LNCAP (cell line): ENCODE measurements at regions not wholly inside any gene's neighbourhood (a gene's known extent, or its start where the extent isn't known, plus 50 kb on each side); places are given as distances from the start of the nearest gene placed in this dataset.

Source experiments
- TF ChIP-seq, protein P1 (sequence below): fragments of 450-650 bp; IDR thresholded peaks from 2 replicates; pipeline ENCODE4 v1.5.1; 2017; ENCODE audit warnings: mild to moderate bottlenecking

DNA sequence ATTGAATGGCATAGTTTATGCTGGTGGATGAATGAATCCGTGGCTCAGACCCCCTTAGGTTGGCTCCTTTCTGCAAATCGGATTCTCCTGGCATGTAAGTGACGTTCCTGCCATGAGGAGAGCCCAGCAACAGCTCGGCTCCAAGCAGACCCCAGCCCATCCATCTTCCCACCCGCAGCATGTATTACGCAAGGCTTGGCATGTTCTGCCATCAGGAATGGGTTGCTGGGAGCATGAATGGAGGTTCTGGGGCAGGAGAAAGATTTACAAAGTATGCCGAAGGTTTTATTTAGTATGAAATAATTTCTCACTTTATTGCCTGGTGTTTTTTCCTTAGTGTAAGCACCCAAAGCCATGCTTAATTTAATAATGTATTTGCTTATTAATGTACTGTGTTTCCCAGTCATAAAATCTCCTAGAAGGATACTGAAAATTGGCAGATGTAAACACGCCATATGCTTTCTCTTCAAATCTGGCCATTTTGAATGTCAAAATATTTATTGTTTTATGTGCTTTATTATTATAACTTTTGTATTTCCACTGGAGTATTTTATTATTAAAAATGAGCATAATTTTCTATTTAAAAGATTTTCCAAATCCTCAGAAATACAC is 128.5 kb downstream of the ACKR3 start:
- TF ChIP-seq, protein P1, sequence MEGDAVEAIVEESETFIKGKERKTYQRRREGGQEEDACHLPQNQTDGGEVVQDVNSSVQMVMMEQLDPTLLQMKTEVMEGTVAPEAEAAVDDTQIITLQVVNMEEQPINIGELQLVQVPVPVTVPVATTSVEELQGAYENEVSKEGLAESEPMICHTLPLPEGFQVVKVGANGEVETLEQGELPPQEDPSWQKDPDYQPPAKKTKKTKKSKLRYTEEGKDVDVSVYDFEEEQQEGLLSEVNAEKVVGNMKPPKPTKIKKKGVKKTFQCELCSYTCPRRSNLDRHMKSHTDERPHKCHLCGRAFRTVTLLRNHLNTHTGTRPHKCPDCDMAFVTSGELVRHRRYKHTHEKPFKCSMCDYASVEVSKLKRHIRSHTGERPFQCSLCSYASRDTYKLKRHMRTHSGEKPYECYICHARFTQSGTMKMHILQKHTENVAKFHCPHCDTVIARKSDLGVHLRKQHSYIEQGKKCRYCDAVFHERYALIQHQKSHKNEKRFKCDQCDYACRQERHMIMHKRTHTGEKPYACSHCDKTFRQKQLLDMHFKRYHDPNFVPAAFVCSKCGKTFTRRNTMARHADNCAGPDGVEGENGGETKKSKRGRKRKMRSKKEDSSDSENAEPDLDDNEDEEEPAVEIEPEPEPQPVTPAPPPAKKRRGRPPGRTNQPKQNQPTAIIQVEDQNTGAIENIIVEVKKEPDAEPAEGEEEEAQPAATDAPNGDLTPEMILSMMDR: no peak

DNA sequence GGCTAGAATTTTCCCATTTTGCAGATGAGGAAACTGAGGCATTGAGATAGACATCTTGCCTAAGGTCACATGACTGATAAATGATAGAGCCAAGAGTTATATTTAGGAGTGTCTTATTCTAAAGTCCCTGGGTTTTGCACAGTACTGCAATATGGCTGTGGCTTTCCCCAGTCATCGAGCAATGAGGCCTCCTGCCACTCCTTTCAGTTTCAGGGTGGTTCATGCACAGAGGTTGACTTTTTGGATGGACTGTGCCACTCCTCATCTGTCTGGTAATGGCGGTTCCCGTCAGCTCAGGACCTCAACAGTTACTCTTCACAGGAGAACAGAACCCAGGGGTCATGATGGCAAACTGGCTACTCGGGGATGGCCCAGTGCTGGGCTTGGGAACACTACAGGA is 131.1 kb downstream of the ACKR3 start:
- TF ChIP-seq, protein P1: no peak

DNA sequence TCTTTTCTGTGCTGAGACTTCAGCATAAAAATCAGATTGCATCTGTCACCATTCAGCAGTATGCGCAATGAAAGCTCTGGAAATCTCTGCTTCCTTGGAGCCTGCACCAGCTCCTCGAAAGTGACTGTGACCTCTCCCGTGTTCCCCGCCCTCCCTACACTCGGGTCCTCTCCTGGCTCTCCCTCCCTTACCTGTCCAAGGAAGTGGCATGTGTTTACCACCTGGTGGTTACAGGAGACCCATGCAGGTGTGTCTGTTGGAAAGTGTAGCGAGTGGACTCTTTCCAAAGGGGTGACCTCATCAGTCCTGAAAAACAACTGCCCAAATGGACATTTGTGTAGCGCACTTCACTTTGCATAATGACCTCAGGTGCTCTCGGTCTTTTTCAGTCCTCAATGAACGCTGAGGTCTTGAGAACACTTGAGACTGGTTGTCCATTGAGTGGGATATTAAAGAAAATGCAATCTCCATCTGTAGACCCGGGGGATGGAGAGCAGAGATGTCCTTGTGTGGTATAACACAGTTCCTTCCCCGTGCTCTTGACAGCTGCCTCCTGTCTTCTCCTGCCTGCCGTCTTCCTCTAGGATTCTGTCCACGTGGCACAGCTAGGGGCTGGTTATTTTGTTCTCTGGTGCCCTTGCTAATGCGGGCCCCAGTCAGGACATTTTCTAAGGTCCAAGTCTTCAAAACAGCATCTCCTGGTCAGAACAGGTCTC is 133.2 kb downstream of the ACKR3 start:
- TF ChIP-seq, protein P1: no peak

DNA sequence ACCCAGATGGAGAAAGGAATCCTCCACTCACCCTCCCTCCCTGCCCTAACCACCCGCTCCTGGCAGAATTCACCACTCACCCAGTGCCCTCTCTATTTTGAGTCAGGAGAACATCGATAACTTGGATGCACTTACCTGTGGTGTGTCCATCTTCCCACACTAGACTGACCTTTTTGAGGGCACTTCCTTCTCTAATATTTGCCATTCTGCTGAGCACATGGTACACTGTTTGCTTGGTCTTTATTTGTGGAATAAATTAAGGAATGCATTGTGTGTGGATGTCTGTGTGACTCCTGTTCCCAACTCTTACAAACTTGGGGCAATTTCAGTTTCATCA is 133.7 kb downstream of the ACKR3 start:
- TF ChIP-seq, protein P1: no peak

DNA sequence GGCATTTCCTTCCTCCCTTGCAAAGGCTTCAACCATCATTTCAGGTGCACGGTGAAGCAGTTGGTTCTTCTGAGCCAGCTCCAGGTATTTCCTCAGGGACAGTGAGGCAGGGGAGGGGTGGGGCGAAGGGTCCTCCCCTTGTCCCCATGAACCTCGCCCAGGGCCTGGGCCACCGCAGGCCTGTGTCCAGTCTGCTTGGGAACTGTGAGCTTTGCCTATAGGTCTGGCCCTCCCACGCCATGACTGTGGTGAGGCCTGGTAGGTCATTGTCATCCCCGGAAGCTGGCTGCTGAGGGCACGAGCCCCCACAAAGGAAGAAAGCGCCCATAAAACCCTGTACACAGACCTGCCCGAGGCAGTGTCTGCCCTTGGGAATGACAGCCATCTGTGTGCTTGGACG is 134.3 kb downstream of the ACKR3 start:
- TF ChIP-seq, protein P1: no peak

DNA sequence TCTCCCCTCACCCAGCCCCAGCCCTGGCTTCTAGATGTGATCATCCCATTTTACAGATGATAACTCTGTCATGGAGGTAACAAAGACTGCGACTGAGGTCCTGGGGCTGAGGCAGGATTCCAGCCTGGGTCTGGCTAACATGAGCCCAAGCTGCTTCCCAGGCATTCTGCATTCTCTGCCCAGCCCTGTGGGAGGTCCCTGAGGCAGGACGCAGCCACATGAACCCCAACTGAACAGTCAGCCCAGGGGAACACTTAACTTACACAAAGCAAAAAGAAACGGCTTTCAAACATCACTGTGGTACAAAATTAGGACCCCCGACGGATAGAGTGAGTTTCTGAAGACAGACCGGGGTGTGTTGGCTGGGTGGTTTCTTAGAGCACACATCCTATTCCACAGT is 135.3 kb downstream of the ACKR3 start:
- TF ChIP-seq, protein P1: no peak

DNA sequence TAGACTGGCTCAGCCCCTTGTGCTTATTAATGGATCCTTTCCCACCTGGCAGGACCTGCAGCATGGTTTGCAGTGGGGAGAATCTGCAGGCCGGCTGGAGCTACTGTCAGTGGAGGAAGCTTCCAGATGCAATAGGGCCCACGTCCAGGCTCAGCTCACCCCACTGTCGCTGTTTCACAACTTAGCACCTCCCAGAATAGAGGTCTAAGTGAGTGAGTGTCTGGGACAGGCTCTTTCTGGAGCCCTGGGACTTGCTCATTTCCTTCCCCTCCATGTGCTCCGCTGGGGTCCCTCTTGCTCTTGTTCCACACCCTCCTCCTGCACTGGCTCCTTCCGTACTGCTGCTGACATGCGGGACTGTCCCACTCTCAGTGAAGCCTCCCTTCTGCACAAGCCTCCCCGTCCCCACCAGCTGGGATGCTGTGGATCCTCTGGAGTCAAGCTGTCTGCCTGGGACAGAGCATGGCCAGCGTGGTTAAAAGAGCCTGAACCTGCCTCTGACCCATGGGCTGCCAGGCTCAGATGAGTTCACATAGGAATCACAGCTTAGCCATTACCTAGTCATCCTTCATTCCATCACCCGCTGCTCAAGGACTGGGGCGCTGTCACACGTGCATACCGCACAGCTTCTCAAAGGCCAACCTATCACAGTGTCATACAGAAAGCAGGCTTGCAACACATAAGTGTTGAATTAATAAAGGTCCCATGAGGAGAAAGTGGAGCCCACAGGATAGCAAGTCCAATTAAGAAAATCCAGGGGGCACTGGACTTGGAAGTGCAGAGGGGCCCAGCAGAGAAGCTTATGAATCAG is 135.9 kb downstream of the ACKR3 start:
- TF ChIP-seq, protein P1: no peak
